AG04450 (cell line): ENCODE measurements at regions not wholly inside any gene's neighbourhood (a gene's known extent, or its start where the extent isn't known, plus 50 kb on each side); places are given as distances from the start of the nearest gene placed in this dataset.
A peak's percentile ranks its signal among the peaks of the same experiment; 100 is the strongest.
"Not testable (repeated sequence)": the region's sequence is repeated elsewhere in the genome, so short reads cannot be mapped to it uniquely, and the experiment has no call there.

Experiments used
- CTCF ChIA-PET: fragments of 300-600, 350-600 bp; formaldehyde crosslinking; extraction: SDS; loops from one replicate; lab custom pipeline; 2022; ENCODE audit warnings: antibody characterized with exemption, inconsistent platforms; lab: Charles Lee
- POLR2A ChIA-PET: fragments of 350-600 bp; formaldehyde crosslinking; extraction: SDS; loops from one replicate; lab custom pipeline; 2021; ENCODE audit warnings: antibody characterized with exemption, inconsistent platforms; lab: Yijun Ruan, JAX
- DNase-seq: peaks from one replicate; pipeline ENCODE4 v3.0.0-alpha.2; 2011; ENCODE audit warnings: low read depth, low spot score
- H3K27ac ChIP-seq: one replicate; pipeline ENCODE4 v1.5.1; 2012; ENCODE audit warnings: low read depth, low read length, control low read depth
- H3K27me3 ChIP-seq: one replicate; pipeline ENCODE4 v1.6.0; 2012; ENCODE audit warnings: low read length; ENCODE audit not compliant: control insufficient read depth, insufficient read depth
- H3K4me3 ChIP-seq: 2 replicates; pipeline ENCODE4 v1.5.1; 2011; ENCODE audit warnings: mild to moderate bottlenecking, low read depth, low read length, control low read depth
- H3K9me3 ChIP-seq: 2 replicates; pipeline ENCODE4 v1.5.1; 2012; ENCODE audit warnings: low read length; ENCODE audit not compliant: control insufficient read depth, insufficient read depth
- CTCF ChIP-seq: IDR thresholded peaks from 2 replicates; pipeline ENCODE4 v1.5.1; 2011; ENCODE audit warnings: low read depth, low read length, control low read depth, inconsistent platforms

DNA sequence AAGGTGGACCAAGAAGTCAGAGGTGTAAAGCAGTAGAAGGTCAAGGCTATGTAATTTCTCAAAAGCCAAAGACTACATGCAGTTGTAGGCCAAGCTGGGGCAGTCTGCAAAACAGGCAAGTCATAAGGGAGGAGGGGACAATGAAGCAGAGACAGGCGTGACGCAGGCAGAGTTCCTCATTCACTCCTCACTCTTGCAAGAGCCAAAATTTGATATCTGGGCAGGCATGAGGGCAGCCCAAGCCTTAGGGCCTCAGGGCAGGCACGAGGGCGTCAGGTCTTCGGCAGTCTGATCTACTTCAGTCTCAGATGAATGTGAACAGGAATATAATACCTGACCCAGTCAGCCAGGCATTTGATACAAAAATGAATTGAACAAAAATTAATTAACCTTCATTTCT, 86.4 kb upstream of the AGA start:
- H3K9me3 ChIP-seq = no peaks in the 10 kb centered on the region
- TF ChIP-seq CTCF = no peak
- H3K4me3 ChIP-seq = no peak overlapping the region
- CTCF ChIA-PET = no interaction called here
- H3K27ac ChIP-seq = no peak overlapping the region
- no peaks in the 10 kb centered on the region for H3K27me3 ChIP-seq
- POLR2A ChIA-PET = no interaction called here
- no peak for DNase-seq

DNA sequence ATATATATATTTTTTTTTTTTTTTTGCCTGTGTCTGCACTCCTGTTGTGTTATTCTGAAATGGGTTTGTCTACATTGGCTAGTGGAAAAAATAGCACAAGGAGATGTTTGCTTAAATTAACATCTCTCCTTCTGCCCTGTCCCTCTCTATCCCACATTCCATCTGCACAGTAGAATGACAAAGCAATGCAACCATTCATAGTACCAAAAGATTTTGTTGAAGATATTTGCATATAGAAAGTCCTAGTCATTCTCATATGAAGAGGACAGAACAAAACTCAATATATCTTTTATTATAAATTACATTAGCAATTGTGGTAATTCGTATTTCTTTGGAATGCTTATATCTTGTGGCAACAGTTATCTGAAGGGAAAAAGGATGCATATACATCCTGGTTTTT, 88.3 kb upstream of the AGA start:
- DNase-seq = no peak
- H3K27ac ChIP-seq = no peak overlapping the region
- no peak overlapping the region for H3K4me3 ChIP-seq
- H3K27me3 ChIP-seq = no peaks in the 10 kb centered on the region
- H3K9me3 ChIP-seq = no peaks in the 10 kb centered on the region
- TF ChIP-seq CTCF = no peak
- ChIA-PET CTCF (interaction anchor here (2.6 kb wide), 1 partner anchor 280 kb away, joined by 6 read pairs; no protein-coding TSS in a partner anchor), POLR2A (no interaction called here)

- Histone ChIP-seq H3K27me3 (no peaks in the 10 kb centered on the region), H3K9me3 (no peaks in the 10 kb centered on the region), H3K4me3 (no peak overlapping the region), H3K27ac (no peak overlapping the region)
- DNase-seq = no peak
- POLR2A ChIA-PET = no interaction called here
- no peak for TF ChIP-seq CTCF
- CTCF ChIA-PET = interaction anchor here (2.1 kb wide), 1 partner anchor 22 kb away, joined by 4 read pairs; no protein-coding TSS in a partner anchor
These were observed 90.1 kb upstream of the AGA start for GRCh38 chr4:177532358-177532757.

- not testable (repeated sequence) for H3K27me3 ChIP-seq
- CTCF ChIA-PET = interaction anchor here (1.6 kb wide), 1 partner anchor 11 kb away, joined by 3 read pairs; no protein-coding TSS in a partner anchor
These were observed 92.6 kb upstream of the AGA start for GRCh38 chr4:177534841-177535240.

DNA sequence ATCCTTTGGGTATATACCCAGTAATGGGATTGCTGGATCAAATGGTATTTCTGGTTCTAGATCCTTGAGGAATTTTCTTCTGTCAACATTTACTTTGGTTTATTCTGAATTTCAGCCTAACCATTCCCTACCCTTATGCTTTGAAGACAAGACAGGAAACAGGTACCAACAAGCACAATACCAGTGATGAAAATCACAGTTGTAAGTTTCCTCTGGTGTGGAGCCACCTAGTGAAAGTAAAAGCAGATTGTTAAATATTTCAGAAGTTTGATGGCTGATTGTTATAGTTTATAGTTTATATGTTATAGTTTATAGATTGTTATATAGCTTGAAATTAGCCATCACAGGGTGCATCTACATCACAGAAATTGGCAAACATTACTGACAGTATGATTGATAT, 104.5 kb upstream of the AGA start:
- Histone ChIP-seq H3K4me3 (no peak overlapping the region), H3K9me3 (no peaks in the 10 kb centered on the region), H3K27ac (no peak overlapping the region), H3K27me3 (no peaks in the 10 kb centered on the region)
- TF ChIP-seq CTCF = peak; percentile 27
- CTCF ChIA-PET = no interaction called here
- DNase-seq = no peak
- POLR2A ChIA-PET = no interaction called here

More at GRCh38 chr4:177534841-177535240, 92.6 kb upstream of the AGA start:
- H3K27ac ChIP-seq, H3K9me3 ChIP-seq, H3K4me3 ChIP-seq, DNase-seq, POLR2A ChIA-PET: not testable (repeated sequence)
